Neural crest cell (in vitro differentiated cells): ENCODE measurements at regions not wholly inside any gene's neighbourhood (a gene's known extent, or its start where the extent isn't known, plus 50 kb on each side); places are given as distances from the start of the nearest gene placed in this dataset.

Source experiments
- DNase-seq: peaks from one replicate; pipeline ENCODE4 v3.0.0; 2021; ENCODE audit warnings: low read depth, mixed read lengths, low spot score
- H3K27ac Mint-ChIP-seq: one replicate; pipeline ENCODE4 v1.8.0; 2021; ENCODE audit warnings: mild to moderate bottlenecking, mixed read lengths; ENCODE audit not compliant: unreplicated experiment
- H3K27me3 Mint-ChIP-seq: 2 replicates; pipeline ENCODE4 v1.8.0; 2021; ENCODE audit warnings: low read depth, mild to moderate bottlenecking, mixed read lengths
- H3K36me3 Mint-ChIP-seq: 2 replicates; pipeline ENCODE4 v1.8.0; 2021; ENCODE audit warnings: low read depth, mild to moderate bottlenecking, mixed read lengths
- H3K4me1 Mint-ChIP-seq: 2 replicates; pipeline ENCODE4 v1.8.0; 2021; ENCODE audit warnings: mixed read lengths
- H3K4me3 Mint-ChIP-seq: one replicate; pipeline ENCODE4 v1.8.0; 2021; ENCODE audit warnings: mild to moderate bottlenecking, mixed read lengths
- H3K9me3 Mint-ChIP-seq: 2 replicates; pipeline ENCODE4 v1.8.0; 2021; ENCODE audit warnings: mixed read lengths
- CTCF ChIP-seq: fragments of 200-600 bp; sonication (generic); conservative IDR thresholded peaks from 2 replicates; pipeline ENCODE4 v1.5.0; 2021; ENCODE audit warnings: antibody characterized with exemption, mild to moderate bottlenecking

- H3K4me1 Mint-ChIP-seq: peaks cover 6% of the 10 kb centered on the region
- DNase-seq: no peak
- H3K9me3 Mint-ChIP-seq: peaks cover 1% of the 10 kb centered on the region
- H3K27ac Mint-ChIP-seq: peak overlapping the region; percentile 8
- H3K4me3 Mint-ChIP-seq: no peak overlapping the region
- TF ChIP-seq CTCF: no peak
- no peaks in the 10 kb centered on the region for H3K36me3 Mint-ChIP-seq
- H3K27me3 Mint-ChIP-seq: no peaks in the 10 kb centered on the region
Observed at GRCh38 chr14:38589747-38590350, 334.0 kb upstream of the CLEC14A start.

GRCh38 chr14:38583471-38583870 lies 327.6 kb upstream of the CLEC14A start:
- no peak for DNase-seq
- H3K9me3 Mint-ChIP-seq: peaks cover 4% of the 10 kb centered on the region
- no peak overlapping the region for H3K27ac Mint-ChIP-seq
- no peaks in the 10 kb centered on the region for H3K36me3 Mint-ChIP-seq
- no peaks in the 10 kb centered on the region for H3K4me1 Mint-ChIP-seq
- no peaks in the 10 kb centered on the region for H3K27me3 Mint-ChIP-seq
- no peak for TF ChIP-seq CTCF
- no peak overlapping the region for H3K4me3 Mint-ChIP-seq

GRCh38 chr14:38578278-38578681 lies 322.4 kb upstream of the CLEC14A start:
- H3K4me3 Mint-ChIP-seq: no peak overlapping the region
- no peak for TF ChIP-seq CTCF
- peaks cover 12% of the 10 kb centered on the region for H3K9me3 Mint-ChIP-seq
- H3K27me3 Mint-ChIP-seq: peaks cover 3% of the 10 kb centered on the region
- no peaks in the 10 kb centered on the region for H3K36me3 Mint-ChIP-seq
- H3K4me1 Mint-ChIP-seq: no peaks in the 10 kb centered on the region
- H3K27ac Mint-ChIP-seq: no peak overlapping the region
- DNase-seq: no peak

GRCh38 chr14:38567703-38568102 lies 311.8 kb upstream of the CLEC14A start:
- Mint-ChIP-seq H3K27me3 (peaks cover 7% of the 10 kb centered on the region), H3K36me3 (no peaks in the 10 kb centered on the region), H3K27ac (no peak overlapping the region), H3K9me3 (peaks cover 2% of the 10 kb centered on the region), H3K4me1 (no peaks in the 10 kb centered on the region), H3K4me3 (no peak overlapping the region)
- TF ChIP-seq CTCF: no peak
- no peak for DNase-seq

GRCh38 chr14:38561657-38562056 lies 305.8 kb upstream of the CLEC14A start:
- Mint-ChIP-seq H3K36me3 (peaks cover 4% of the 10 kb centered on the region), H3K9me3 (peaks cover 11% of the 10 kb centered on the region), H3K4me3 (no peak overlapping the region), H3K27me3 (peaks cover 3% of the 10 kb centered on the region), H3K27ac (no peak overlapping the region), H3K4me1 (no peaks in the 10 kb centered on the region)
- DNase-seq: no peak
- no peak for TF ChIP-seq CTCF
